ENCODE measurements at regions not wholly inside any gene's neighbourhood (a gene's known extent, or its start where the extent isn't known, plus 50 kb on each side); places are given as distances from the start of the nearest gene placed in this dataset.
A peak's percentile ranks its signal among the peaks of the same experiment; 100 is the strongest.

DNA sequence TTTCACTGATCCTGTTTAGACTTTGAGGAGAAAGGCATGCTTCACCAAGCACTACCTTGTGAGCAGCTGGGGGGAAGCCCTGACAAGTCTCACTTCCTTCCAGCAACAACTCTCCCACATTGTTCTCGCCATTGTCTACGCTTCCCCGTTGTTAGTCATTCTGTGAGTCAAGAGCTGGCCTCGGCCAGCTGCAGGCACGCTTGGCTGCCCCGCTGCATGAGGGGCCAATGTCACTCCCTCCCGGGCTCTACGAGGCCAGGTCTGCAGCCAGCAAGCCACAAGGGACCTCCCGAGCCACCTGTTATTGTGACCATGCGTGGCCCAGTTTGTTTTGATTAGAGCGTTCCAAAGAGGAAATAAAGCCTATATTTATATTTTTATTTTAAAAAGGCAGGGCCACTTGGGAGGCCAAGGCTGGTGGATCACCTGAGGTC is 220.9 kb downstream of the FOXO1 start:
- H3K4me1 ChIP-seq: peaks cover 24% of the 10 kb centered on the region
- H3K27me3 ChIP-seq (ENCODE audit: insufficient read depth in 3 of 3, low read length in 2 of 3): no peaks in the 10 kb centered on the region
- H3K27ac ChIP-seq: peak overlapping the region; percentile 66
- 11 to 18% (median 13%) methylated on average over 11 of the region's 11 CpGs for WGBS, 3 donors
- ATAC-seq (peak; percentile 77 to 91 (median 86)), DNase-seq (peak; percentile 72 to 90)
- intact Hi-C loops (cut with DNase I): loop anchor here in 1 of 2 donors (2.0 to 10.0 kb wide), 2 partner anchors 211 to 221 kb away; partner anchors contain the start of gene FOXO1
- no peak overlapping the region for H3K4me3 ChIP-seq
- H3K36me3 ChIP-seq (ENCODE audit: insufficient read depth in 1 of 2, low read depth in 1 of 2): no peaks in the 10 kb centered on the region
- TF ChIP-seq, protein P1, sequence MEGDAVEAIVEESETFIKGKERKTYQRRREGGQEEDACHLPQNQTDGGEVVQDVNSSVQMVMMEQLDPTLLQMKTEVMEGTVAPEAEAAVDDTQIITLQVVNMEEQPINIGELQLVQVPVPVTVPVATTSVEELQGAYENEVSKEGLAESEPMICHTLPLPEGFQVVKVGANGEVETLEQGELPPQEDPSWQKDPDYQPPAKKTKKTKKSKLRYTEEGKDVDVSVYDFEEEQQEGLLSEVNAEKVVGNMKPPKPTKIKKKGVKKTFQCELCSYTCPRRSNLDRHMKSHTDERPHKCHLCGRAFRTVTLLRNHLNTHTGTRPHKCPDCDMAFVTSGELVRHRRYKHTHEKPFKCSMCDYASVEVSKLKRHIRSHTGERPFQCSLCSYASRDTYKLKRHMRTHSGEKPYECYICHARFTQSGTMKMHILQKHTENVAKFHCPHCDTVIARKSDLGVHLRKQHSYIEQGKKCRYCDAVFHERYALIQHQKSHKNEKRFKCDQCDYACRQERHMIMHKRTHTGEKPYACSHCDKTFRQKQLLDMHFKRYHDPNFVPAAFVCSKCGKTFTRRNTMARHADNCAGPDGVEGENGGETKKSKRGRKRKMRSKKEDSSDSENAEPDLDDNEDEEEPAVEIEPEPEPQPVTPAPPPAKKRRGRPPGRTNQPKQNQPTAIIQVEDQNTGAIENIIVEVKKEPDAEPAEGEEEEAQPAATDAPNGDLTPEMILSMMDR (IDR thresholded peaks at IDR 0.05): no peak
- peaks cover 4% of the 10 kb centered on the region for H3K9me3 ChIP-seq

DNA sequence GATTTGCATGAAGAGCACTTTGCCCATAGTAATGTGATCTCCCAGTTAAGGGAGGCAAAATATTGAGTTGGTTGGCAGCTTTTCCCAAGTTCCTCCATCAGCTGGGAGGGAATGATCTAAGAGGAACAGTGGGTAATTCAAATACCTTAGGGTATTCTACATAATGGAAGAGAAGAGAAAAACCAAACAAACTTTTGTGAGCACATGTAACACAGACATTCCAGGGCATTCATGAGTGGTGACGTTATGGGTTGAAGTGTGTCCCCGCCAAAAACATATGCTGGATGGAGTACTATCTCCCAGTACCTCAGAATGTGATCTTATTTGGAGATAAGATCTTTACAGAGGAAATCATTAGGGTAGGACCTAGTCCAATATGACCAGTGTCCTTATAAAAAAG is 220.1 kb downstream of the FOXO1 start:
- H3K27me3 ChIP-seq (ENCODE audit: insufficient read depth in 3 of 3, low read length in 2 of 3): no peaks in the 10 kb centered on the region
- H3K27ac ChIP-seq: no peak overlapping the region
- intact Hi-C loops (cut with DNase I): loop anchor here in 1 of 2 donors (10.0 kb wide), 1 partner anchor 212 kb away; no protein-coding TSS in a partner anchor
- peaks cover 16% of the 10 kb centered on the region for H3K4me1 ChIP-seq
- peak in 1 of 4 donors; percentile 1 for ATAC-seq
- no peaks in the 10 kb centered on the region for H3K36me3 ChIP-seq (ENCODE audit: insufficient read depth in 1 of 2, low read depth in 1 of 2)
- DNase-seq: no peak
- 30 to 67% (median 47%) methylated on average over 2 of the region's 2 CpGs for WGBS, 3 donors
- H3K4me3 ChIP-seq: no peak overlapping the region
- H3K9me3 ChIP-seq: peaks cover 4% of the 10 kb centered on the region
- TF ChIP-seq, protein P1 (IDR thresholded peaks at IDR 0.05): no peak

DNA sequence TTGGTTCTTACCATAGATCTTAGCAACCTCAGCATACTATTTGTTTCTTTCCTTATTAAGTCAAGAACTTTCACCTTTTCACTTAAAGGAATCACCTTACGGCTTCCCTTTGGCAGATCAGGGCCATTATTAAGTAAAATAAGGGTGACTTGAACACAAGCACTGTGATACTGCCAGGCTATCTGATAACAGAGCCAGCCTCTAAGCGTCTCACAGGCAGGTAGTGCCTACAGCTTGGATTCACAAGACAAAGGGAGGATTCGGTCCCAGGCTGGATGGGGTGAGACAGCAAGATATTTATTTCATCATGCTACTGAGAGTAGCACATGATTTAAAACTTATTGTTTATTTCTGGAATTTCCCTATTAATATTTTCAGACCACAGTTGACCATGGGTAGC is 218.6 kb downstream of the FOXO1 start:
- Histone ChIP-seq H3K36me3 (ENCODE audit: insufficient read depth in 1 of 2, low read depth in 1 of 2) (no peaks in the 10 kb centered on the region), H3K4me3 (no peak overlapping the region), H3K4me1 (peaks cover 4% of the 10 kb centered on the region), H3K27me3 (ENCODE audit: insufficient read depth in 3 of 3, low read length in 2 of 3) (no peaks in the 10 kb centered on the region), H3K9me3 (peaks cover 4% of the 10 kb centered on the region), H3K27ac (no peak overlapping the region)
- 57 to 96% (median 72%) methylated on average over 3 of the region's 3 CpGs for WGBS, 3 donors
- ATAC-seq (no peak), DNase-seq (no peak)
- TF ChIP-seq, protein P1 (IDR thresholded peaks at IDR 0.05): no peak
- intact Hi-C loops (cut with DNase I): loop anchor here in 1 of 2 donors (10.0 kb wide), 1 partner anchor 213 kb away; no protein-coding TSS in a partner anchor

DNA sequence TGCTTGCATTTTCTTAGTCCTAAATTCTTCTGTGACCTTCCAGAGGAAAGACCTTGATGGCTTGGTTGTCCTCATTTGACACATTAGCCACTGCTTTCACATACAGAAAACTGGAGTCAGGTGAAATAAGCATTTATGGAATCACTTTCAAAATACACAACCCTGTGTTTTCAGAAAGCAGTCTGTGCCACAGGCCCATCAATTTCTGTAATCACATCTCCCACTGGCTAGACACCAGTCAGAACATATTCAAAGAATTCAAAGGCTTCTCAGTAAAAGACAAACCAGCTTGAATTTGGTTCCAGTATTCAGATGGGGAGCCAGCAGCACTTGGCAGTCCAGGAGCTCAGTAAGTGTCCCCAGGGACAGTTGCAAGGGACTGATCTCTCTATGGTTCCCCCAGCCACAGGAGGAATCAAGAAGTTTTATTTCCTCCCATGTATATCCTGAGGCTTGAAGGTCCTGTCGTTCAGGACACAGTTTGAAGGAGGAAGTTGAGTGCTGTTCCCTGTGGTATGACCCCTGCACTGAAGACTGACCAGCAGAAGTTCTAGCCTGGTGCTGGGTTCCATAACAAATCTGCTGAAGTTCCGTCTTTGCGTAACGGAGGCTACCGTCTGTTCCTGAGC is 214.3 kb downstream of the FOXO1 start:
- H3K9me3 ChIP-seq: peaks cover 4% of the 10 kb centered on the region
- no peaks in the 10 kb centered on the region for H3K4me1 ChIP-seq
- H3K27ac ChIP-seq: no peak overlapping the region
- no peaks in the 10 kb centered on the region for H3K27me3 ChIP-seq (ENCODE audit: insufficient read depth in 3 of 3, low read length in 2 of 3)
- 69 to 90% (median 74%) methylated on average over 5 of the region's 5 CpGs for WGBS, 3 donors
- no peak for DNase-seq
- TF ChIP-seq, protein P1 (IDR thresholded peaks at IDR 0.05): no peak
- no peak overlapping the region for H3K4me3 ChIP-seq
- no peaks in the 10 kb centered on the region for H3K36me3 ChIP-seq (ENCODE audit: insufficient read depth in 1 of 2, low read depth in 1 of 2)
- intact Hi-C loops (cut with DNase I): no loop called here
- ATAC-seq: peak in 1 of 4 donors; percentile 21
